ENCODE measurements at regions not wholly inside any gene's neighbourhood (a gene's known extent, or its start where the extent isn't known, plus 50 kb on each side); places are given as distances from the start of the nearest gene placed in this dataset.
"Not testable (repeated sequence)": the region's sequence is repeated elsewhere in the genome, so short reads cannot be mapped to it uniquely, and the experiment has no call there.

DNA sequence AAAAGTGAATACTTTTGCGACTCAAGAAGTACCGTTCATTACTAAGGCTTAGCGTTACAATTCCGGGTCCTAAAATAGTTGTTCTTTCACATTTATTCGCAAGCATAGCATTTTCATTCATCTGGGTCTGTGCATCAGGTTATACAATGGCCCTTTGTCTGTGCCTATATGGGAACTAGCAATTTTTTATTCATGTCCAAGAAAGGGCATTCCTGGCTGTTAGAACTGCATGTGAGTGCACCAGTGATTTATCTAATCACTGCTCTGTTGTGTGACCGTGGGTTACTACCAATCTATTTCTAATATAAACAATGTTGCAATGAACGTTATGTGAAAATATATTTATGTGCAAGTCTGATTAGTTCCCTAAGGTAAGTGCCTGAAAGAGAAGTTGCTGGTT is 63.8 kb downstream of the SPANXA1 start:
- not testable (repeated sequence) for DNase-seq (ENCODE audit: low read depth)

DNA sequence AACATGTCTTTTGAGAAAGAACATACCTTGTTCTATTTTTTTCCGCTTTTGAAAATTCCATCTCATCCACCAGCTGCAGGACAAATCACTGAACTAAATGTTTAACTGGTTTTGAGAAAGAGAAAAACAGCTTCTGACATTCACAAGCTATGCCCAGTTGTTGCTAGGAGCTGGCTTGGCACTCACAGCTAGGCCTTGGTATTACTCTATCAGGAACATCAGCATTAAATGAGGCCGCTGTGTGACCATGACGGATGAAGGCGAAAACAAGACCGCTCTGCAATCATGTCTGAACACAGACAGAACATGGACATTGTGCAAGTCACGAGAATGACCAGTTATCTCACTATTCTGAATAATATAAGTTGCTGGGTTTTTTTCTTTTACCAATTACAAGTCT is 108.8 kb downstream of the SPANXA1 start:
- not testable (repeated sequence) for DNase-seq (ENCODE audit: low read depth)

DNA sequence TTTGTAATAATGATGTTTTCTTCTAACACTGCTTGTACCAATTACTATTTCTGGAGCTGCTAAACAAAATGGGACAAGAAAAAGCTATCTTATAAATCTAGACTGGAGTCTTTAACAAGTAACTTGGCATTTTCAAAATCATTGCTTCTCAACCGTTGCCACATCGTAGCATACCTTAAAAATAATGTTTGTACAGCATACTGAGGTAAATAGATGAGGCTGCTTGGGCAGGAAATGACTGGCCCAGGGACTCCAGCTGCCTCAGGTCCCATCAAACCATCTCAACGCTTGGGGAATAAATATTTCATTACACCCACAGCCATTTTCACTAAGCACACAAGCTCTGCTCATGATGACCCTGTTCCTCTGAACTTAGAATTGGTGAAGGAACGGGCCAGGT is 115.1 kb downstream of the SPANXA1 start:
- DNase-seq (ENCODE audit: low read depth): no peak

GRCh38 chrX:141468940-141469339 is 115.6 kb downstream of the SPANXA1 start:
- DNase-seq (ENCODE audit: low read depth): peak; percentile 8

DNA sequence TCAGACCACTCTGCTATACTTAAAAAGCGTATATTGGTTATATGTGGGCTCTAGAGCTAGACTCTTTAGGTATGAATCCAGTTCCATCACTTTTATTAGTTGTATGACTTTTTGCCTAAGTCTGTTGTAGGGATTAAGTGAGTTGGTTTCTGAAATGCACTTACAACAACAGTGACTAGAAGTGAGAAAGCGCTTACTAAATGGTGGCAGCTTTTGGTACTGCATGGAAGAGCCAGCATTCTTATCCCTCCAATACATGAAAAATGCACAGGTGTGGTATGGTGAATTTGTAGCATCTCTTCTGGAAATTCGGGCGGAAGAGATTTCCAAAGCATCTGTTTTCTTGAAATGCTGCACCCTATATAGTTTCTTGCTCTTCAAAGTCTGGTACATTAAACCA is 117.1 kb downstream of the SPANXA1 start:
- no peak for DNase-seq (ENCODE audit: low read depth)

GRCh38 chrX:141455103-141455502 is 129.4 kb downstream of the SPANXA1 start:
- no peak for DNase-seq (ENCODE audit: low read depth)

DNA sequence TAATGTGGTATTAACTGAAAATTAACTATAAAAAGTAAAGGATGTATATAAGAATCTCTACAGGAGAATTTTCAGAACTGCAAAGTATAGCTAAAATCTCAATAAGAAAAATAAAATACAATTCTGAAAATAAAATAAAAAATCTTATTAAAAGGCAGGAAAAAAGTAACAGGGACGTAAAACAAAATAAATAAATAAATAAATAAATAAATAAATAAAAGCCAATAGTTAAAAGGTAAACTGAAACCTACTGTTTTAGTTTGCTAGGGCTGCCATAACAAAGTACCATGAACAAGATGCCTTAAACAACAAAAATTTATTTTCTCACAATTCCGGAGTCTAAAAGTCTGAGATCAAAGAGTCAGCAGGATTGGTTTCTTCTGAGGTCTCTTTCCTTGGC is 140.6 kb downstream of the SPANXA1 start:
- DNase-seq (ENCODE audit: low read depth): no peak

GRCh38 chrX:141439651-141440050 is 144.9 kb downstream of the SPANXA1 start:
- DNase-seq (ENCODE audit: low read depth): no peak

DNA sequence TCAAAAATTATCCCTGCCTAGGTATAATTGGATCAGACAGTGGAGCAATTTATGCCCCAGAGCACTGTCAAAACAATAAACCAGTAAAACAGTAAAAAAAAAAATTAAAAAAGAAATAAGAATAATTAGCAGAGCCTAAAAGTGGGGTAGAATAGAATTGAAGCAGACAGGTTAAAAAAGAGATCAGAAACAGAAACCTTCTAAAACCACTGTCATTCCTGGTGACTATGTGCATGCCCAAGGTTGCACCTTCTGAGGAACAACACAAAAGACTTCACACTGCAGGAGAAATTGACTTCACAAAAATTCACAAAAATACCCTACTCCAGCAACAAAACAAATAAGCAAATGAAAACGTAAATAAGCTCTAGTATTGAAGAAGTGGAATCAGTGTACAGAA is 168.6 kb downstream of the SPANXA1 start:
- no peak for DNase-seq (ENCODE audit: low read depth)

- peak; percentile 74 for DNase-seq (ENCODE audit: low read depth)
These were observed 163.7 kb upstream of the SPANXC start for GRCh38 chrX:141405853-141406492.

DNA sequence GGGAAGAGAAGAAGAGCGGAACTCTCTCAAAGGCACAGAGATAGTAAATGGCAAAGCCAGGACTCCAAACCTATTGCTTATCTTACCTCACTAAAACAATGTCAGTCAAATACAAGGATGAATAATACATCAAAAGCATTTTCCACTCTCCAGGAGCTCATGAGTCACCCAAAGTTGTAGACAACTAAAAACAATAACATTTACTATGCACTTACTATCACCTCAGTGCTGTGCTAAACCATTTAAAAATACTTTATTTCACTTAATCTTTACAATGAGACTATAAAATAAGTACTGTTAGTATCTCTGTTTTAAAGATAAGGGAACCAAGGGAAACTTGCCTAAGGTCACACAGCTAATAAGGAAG is 163.2 kb upstream of the SPANXC start:
- DNase-seq (ENCODE audit: low read depth): peak; percentile 40

GRCh38 chrX:141402897-141403610 is 160.7 kb upstream of the SPANXC start:
- DNase-seq (ENCODE audit: low read depth): no peak

DNA sequence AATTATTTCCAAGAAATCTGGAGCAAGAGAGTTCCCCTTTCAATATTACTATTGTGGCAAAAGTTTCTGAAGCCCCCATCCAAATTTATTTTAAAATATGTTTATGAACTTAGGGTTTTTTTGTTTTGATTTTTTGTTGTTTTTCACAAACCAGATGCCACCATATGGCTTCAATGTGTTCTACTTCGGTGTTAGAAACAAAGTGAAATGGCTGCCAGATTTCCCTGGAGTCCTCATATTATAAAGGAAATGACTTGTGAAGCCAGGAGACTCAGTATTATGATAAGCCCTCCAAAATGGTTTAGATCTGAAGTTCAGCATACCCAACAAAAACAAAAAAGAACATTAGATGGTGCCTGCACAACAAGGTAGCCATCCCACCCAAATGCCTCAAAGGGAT is 154.2 kb upstream of the SPANXC start:
- DNase-seq (ENCODE audit: low read depth): no peak

- no peak for DNase-seq (ENCODE audit: low read depth)
These were observed 132.9 kb upstream of the SPANXC start for GRCh38 chrX:141375011-141375760.

DNA sequence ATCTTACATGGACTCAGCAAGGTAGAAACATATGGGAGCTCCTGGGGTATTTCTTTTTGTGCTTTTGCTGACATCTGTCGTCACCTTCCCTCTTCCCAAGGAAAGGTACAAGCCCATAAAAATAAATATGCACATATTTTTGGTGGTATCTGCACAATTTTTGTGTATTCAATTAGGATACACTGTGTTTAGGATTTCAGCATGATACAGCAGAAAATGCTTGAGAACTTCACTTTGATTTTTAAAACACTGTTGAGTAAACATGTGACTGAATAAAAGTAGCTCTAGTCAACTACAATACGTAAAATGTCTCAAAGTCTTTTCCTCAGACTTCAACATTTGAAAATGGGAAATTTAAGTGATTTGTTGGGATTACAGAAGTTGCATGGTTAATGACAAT is 99.4 kb upstream of the SPANXC start:
- DNase-seq (ENCODE audit: low read depth): no peak

DNA sequence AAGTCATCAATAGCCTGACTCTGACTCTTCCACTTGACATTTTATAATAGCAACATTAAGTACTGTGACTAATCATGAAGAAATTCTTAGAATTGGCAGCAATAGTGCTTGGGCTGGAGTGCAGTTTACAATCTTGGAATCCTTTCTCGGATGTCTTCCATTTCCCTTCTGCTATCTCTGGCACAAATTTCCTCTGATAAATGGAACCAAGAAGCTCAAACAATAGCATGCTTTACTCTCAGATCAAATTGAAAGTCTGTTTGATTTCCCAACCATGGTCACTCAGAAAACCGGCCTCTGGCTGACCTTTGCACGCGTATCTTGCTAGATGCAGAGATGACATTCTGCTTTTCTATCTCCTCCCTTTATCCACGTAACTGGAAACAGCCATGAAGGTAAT is 99.0 kb upstream of the SPANXC start:
- peak; percentile 61 for DNase-seq (ENCODE audit: low read depth)

- no peak for DNase-seq (ENCODE audit: low read depth)
These were observed 78.5 kb upstream of the SPANXC start for GRCh38 chrX:141320801-141321200.

GRCh38 chrX:141314441-141314840 is 72.1 kb upstream of the SPANXC start:
- DNase-seq (ENCODE audit: low read depth): no peak

DNA sequence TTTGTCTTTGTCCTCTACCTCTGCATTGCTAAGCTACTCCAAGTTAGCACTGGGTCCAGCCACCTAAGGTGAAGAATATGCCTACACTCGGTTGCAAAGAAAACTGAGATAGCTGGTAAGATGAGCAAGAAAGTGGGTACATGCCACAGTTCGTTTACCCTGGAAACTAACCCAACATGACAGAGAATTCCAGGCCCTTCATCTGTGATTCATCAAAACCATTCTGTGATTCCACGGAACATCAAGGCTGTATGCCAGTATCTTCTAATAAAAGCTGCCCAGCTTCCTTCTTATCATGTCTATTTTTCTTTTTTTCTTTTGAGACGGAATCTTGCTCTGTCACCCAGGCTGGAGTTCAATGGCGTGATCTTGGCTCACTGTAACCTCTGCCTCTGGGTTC is 58.7 kb upstream of the SPANXC start:
- no peak for DNase-seq (ENCODE audit: low read depth)
